Stomach smooth muscle (tissue), 2 donors: ENCODE measurements at regions not wholly inside any gene's neighbourhood (a gene's known extent, or its start where the extent isn't known, plus 50 kb on each side); places are given as distances from the start of the nearest gene placed in this dataset.
"Not testable (repeated sequence)": the region's sequence is repeated elsewhere in the genome, so short reads cannot be mapped to it uniquely, and the experiment has no call there.

ENCODE experiments used
- H3K27ac ChIP-seq: one replicate; pipeline ENCODE4 v1.7.0; 2013; ENCODE audit warnings: mild to moderate bottlenecking, low read length, inconsistent platforms
- H3K27me3 ChIP-seq, 2 donors: one replicate each; pipeline ENCODE4 v1.7.0; 2013; ENCODE audit warnings: low read length in 2 of 2; ENCODE audit not compliant: insufficient read depth in 2 of 2, control insufficient read depth in 1 of 2
- H3K36me3 ChIP-seq, 2 donors: one replicate each; pipeline ENCODE4 v1.7.0; 2013; ENCODE audit warnings: low read length in 2 of 2; ENCODE audit not compliant: control insufficient read depth in 2 of 2, insufficient read depth in 2 of 2
- H3K4me1 ChIP-seq: one replicate; pipeline ENCODE4 v1.7.0; 2013; ENCODE audit warnings: low read length; ENCODE audit not compliant: control insufficient read depth, insufficient read depth
- H3K4me3 ChIP-seq, 2 donors: one replicate each; pipeline ENCODE4 v1.7.0; 2013; ENCODE audit warnings: low read length in 2 of 2
- H3K9ac ChIP-seq, 2 donors: one replicate each; pipeline ENCODE4 v1.7.0; 2013; ENCODE audit warnings: low read length in 2 of 2, mild to moderate bottlenecking in 1 of 2
- H3K9me3 ChIP-seq, 2 donors: one replicate each; pipeline ENCODE4 v1.7.0; 2013; ENCODE audit warnings: low read length in 2 of 2; ENCODE audit not compliant: control insufficient read depth in 2 of 2
- donor health status: healthy.
- donor health status: Pancreatic carcinoma.

DNA sequence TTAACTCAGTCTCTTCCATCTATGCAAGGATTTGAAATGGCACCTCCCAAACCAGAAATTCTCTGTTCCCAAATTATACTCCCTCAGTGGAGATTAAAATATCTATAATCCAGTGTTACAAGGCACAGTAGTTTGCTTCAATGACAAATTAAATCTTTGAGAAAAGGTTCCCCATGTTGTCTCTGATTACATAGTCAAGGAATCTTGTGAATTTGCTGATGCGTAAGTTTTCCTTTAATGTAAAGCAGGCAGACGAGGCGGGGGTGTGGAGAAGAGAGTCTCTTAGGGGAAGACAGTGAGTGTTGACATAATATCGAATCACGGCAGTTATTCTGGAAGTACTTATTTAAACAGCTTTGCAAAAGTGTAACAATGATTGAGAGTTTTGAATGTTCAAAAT, 236.4 kb upstream of the RARB start:
- Histone ChIP-seq H3K9me3 (no peaks in the 10 kb centered on the region), H3K27me3 (no peaks in the 10 kb centered on the region), H3K9ac (no peak overlapping the region), H3K36me3 (no peaks in the 10 kb centered on the region), H3K4me3 (no peak overlapping the region), H3K4me1 (no peaks in the 10 kb centered on the region), H3K27ac (no peak overlapping the region)

DNA sequence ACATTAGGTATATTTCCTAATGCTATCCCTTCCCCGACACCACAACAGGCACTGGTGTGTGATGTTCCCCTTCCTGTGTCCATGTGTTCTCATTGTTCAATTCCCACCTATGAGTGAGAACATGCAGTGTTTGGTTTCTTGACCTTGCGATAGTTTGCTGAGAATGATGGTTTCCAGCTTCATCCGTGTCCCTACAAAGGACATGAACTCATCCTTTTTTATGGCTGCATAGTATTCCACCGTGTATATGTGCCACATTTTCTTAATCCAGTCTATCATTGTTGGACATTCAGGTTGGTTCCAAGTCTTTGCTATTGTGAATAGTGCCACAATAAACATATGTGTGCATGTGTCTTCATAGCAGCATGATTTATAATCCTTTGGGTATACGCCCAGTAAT, 228.5 kb upstream of the RARB start:
- not testable (repeated sequence) for H3K9ac ChIP-seq, H3K36me3 ChIP-seq

DNA sequence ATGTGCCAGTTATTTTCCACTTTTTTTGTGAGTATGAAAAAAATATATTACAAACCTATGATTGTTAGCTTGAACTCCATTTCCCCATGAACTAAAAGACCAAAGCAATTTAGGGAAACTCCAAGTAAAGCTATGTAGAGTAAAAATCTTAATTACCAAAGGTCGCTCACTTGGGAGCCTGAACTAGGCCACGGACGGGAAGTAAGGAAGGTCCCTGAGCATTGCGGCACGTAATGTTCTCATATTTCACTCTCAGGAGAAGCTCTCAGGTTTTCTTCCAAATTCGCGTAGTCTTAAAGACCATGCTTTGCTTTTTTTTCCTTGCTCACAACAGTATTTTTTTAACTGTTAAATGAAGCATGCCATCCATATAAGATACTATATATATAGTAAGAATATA, 215.3 kb upstream of the RARB start:
- Histone ChIP-seq H3K4me3 (no peak overlapping the region), H3K9me3 (no peaks in the 10 kb centered on the region), H3K36me3 (no peaks in the 10 kb centered on the region), H3K9ac (no peak overlapping the region), H3K27ac (no peak overlapping the region), H3K4me1 (no peaks in the 10 kb centered on the region), H3K27me3 (no peaks in the 10 kb centered on the region)

More for the DNA sequence above, 228.5 kb upstream of the RARB start:
- not testable (repeated sequence) for H3K27me3 ChIP-seq, H3K9me3 ChIP-seq, H3K4me1 ChIP-seq, H3K27ac ChIP-seq, H3K4me3 ChIP-seq

DNA sequence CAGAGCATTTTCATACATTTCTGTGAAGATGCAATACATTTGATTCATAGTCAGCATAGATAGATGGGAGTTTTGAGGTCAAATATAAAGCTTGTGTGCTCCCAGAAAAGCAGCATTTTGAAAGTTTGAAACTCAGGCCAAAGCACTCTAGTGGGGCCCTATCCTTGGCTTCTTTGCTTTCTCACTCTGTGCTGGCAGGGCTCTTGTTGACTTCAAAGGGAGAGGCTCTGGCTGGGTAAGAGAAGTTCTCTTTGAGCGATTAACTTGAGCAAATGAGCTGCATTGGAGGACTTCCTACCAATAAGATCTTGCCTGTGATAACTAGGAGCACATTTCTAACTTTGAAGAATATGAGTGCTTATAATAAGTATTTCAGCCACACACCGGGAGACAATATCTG, 214.0 kb upstream of the RARB start:
- Histone ChIP-seq H3K4me3 (no peak overlapping the region), H3K9ac (no peak overlapping the region), H3K27me3 (no peaks in the 10 kb centered on the region), H3K36me3 (no peaks in the 10 kb centered on the region), H3K4me1 (no peaks in the 10 kb centered on the region), H3K27ac (no peak overlapping the region), H3K9me3 (no peaks in the 10 kb centered on the region)

DNA sequence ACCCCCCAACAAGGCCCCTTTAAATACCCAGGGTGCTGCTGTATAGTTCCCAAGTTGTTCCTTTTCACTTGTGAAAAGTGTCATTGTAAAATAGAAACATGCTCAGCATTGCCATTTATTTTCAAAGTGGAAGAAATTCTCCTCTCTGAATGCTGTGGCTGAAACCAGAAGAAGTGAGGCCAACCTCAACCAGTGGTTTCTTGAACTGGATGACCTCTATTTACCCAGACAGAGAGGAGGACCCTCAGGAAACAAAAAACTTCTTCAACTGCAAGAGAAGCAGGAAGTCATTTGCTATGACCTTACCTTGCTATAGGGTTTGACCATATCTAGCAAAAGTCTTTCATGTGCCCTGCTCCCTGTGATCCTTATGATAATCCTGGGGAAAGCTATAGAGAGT, 209.7 kb upstream of the RARB start:
- no peaks in the 10 kb centered on the region for H3K36me3 ChIP-seq
- H3K27me3 ChIP-seq, result no peaks in the 10 kb centered on the region
- H3K4me1 ChIP-seq, result no peaks in the 10 kb centered on the region
- H3K27ac ChIP-seq, result no peak overlapping the region
- no peak overlapping the region for H3K4me3 ChIP-seq
- H3K9me3 ChIP-seq, result no peaks in the 10 kb centered on the region
- no peak overlapping the region for H3K9ac ChIP-seq

DNA sequence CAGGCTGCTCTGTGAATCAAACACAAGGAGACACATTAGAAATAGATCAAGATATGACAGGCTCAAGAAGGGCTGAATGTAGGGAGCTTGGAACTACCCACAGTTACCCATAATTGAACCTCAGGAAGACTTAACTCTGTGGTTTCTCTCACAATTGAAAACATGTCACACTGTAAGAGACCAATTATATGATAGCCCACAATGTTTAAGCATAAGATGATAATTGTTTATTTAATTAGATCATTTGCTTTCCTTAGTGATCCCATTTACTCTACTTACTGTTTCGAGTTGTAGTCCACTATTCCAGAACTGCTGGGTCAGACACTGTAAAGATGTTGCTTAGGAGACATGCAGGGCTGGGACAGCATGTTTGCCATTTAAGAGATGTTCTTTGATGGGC, 201.3 kb upstream of the RARB start:
- Histone ChIP-seq H3K9ac (no peak overlapping the region), H3K4me3 (no peak overlapping the region), H3K9me3 (no peaks in the 10 kb centered on the region), H3K36me3 (no peaks in the 10 kb centered on the region), H3K4me1 (no peaks in the 10 kb centered on the region), H3K27ac (no peak overlapping the region), H3K27me3 (no peaks in the 10 kb centered on the region)

DNA sequence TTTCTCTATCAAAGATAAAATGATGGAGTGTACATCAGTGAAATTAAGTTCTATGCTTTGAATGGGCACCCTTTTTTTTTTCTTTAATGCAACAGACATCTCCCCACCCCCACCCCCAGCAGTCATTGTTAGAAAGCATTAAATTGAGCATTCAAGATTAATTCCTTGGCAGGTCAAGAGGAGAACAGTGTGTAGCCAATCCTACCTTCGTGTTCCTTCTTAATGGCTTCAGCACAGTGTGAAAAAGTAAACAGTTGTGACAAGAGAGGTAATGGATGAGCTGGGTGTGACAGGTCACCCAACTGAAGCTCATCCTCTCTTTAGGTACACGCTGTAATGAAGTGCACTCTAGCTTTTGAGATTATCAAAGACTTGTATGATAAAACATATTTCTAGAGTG, 198.5 kb upstream of the RARB start:
- H3K9ac ChIP-seq, result no peak overlapping the region
- no peaks in the 10 kb centered on the region for H3K9me3 ChIP-seq
- H3K36me3 ChIP-seq, result no peaks in the 10 kb centered on the region
- H3K27ac ChIP-seq, result no peak overlapping the region
- H3K27me3 ChIP-seq, result no peaks in the 10 kb centered on the region
- H3K4me3 ChIP-seq, result no peak overlapping the region
- no peaks in the 10 kb centered on the region for H3K4me1 ChIP-seq

DNA sequence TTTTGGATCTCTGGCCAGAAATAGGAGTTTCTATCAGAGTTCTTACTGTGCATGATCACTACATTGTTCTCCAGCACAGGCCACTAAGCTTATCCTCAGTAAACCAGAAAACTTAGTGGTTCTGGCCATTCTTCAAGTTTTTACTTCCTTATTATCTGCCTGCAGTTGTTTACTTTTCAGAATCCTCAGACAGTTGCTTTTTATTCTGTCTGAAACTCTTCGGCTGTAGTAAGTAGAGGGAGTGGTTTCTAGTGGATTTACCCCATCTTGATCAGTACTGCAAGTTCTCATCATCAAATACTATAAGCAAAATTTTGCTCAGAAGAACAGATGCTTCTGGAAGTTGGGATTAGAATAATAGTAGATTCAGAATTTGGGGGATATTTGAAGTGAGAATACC, 193.0 kb upstream of the RARB start:
- H3K4me1 ChIP-seq, result no peaks in the 10 kb centered on the region
- H3K36me3 ChIP-seq, result no peaks in the 10 kb centered on the region
- H3K27me3 ChIP-seq, result no peaks in the 10 kb centered on the region
- H3K9me3 ChIP-seq, result no peaks in the 10 kb centered on the region
- no peak overlapping the region for H3K27ac ChIP-seq
- no peak overlapping the region for H3K9ac ChIP-seq
- no peak overlapping the region for H3K4me3 ChIP-seq

DNA sequence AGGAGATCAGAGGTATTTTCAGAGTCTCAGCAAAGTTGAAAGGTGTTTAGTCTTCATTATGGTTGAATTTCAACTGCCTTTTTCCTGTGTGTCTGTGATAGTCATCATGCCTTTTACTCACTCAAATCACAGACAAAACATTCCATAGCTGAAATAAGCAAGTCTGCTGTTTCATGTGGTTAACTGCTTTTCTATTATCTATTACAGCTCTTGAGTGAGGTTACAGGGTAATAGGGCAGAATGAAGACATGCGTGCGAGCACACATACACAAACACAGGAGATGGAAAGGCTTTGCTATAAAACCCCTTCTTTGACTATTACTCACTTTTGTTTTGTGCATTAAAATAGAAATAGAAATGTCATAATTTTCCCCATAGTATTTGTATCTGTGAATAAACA, 192.6 kb upstream of the RARB start:
- Histone ChIP-seq H3K4me1 (no peaks in the 10 kb centered on the region), H3K36me3 (no peaks in the 10 kb centered on the region), H3K9ac (no peak overlapping the region), H3K9me3 (no peaks in the 10 kb centered on the region), H3K27ac (no peak overlapping the region), H3K4me3 (no peak overlapping the region), H3K27me3 (no peaks in the 10 kb centered on the region)

DNA sequence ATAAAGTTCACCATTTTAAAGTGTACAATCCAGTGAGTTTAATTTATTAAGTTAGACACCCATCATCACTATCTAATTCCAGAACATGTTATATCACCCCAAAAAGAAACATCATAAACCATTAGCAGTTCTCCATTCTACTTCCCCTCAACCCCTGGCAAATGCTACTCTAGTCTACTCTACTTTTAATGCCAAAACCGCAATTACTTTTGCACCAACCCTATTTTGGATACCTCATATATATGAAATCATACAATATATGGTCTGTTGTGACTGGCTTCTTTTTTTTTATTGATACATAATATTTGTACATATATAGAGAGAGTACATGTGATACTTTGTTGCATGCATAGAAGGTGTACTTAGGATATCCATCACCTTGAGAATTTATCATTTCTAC, 190.5 kb upstream of the RARB start:
- Histone ChIP-seq H3K27ac (no peak overlapping the region), H3K4me3 (no peak overlapping the region), H3K27me3 (no peaks in the 10 kb centered on the region), H3K36me3 (no peaks in the 10 kb centered on the region), H3K9me3 (peaks cover 0 to 2% of the 10 kb centered on the region in 2 donors), H3K4me1 (no peaks in the 10 kb centered on the region), H3K9ac (no peak overlapping the region)

DNA sequence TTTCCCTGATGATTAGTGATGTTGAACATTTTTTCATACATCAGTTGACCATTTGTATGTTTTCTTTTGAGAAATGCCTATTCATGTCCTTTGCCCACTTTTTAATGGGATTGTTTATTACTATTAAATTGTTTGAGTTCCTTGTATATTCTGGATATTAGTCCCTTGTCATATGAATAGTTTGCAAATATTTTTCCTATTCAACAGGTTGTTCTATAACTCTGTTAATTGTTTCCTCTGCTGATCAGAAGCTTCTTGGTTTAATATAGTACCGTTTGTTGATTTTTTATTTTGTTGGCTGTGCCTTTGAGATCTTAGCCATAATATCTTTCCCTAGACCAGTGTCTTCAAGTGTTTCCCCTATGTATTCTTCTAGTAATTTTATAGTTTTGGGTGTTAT, 189.0 kb upstream of the RARB start:
- Histone ChIP-seq H3K9me3 (peaks cover 0 to 2% of the 10 kb centered on the region in 2 donors), H3K36me3 (no peaks in the 10 kb centered on the region), H3K27me3 (no peaks in the 10 kb centered on the region), H3K9ac (no peak overlapping the region), H3K27ac (no peak overlapping the region), H3K4me3 (no peak overlapping the region), H3K4me1 (no peaks in the 10 kb centered on the region)

DNA sequence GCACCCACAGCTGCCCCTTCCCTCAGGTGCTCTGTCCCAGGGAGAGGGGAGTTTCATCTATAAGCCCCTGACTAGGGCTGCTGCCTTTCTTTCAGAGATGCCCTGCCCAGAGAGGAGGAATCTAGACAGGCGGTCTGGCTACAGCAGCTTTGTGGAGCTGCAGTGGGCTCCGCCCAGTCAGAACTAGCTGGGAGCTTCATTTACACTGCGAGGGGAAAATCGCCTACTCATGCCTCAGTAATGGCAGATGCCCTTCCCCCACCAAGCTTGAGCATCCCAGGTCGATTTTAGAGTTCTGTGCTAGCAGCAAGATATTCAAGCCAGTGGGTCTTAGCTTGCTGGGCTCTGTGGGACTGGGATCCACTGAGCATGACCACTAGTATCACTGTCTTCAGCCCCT, 181.2 kb upstream of the RARB start:
- H3K9ac ChIP-seq, result no peak overlapping the region
- H3K27me3 ChIP-seq, result no peaks in the 10 kb centered on the region
- H3K27ac ChIP-seq, result no peak overlapping the region
- H3K36me3 ChIP-seq, result no peaks in the 10 kb centered on the region
- H3K4me1 ChIP-seq, result no peaks in the 10 kb centered on the region
- H3K9me3 ChIP-seq, result peaks cover 0 to 8% of the 10 kb centered on the region in 2 donors
- no peak overlapping the region for H3K4me3 ChIP-seq
